MCF 10A (cell line): ENCODE measurements at regions not wholly inside any gene's neighbourhood (a gene's known extent, or its start where the extent isn't known, plus 50 kb on each side); places are given as distances from the start of the nearest gene placed in this dataset.

Experiments
- BruUV-seq: library from RNA; stranded (reverse); fragments of 400-500 nt; replicated peaks from 2 replicates; lab custom pipeline; 2021; lab: Mats Ljungman, UMichigan
- CTCF ChIA-PET: fragments of 300-600 bp; sonication (Branson Sonifier 250); formaldehyde crosslinking; extraction: SDS; loops from one replicate; lab custom pipeline; 2021; ENCODE audit warnings: antibody characterized with exemption, inconsistent platforms; lab: Yijun Ruan, JAX
- POLR2A ChIA-PET: fragments of 300-600, 350-650 bp; sonication (Branson Sonifier 250); formaldehyde crosslinking; extraction: SDS; loops from one replicate; lab custom pipeline; 2020; ENCODE audit warnings: antibody characterized with exemption, inconsistent platforms; lab: Yijun Ruan, JAX
- DNase-seq: peaks from one replicate; pipeline ENCODE4 v3.0.0-alpha.2; 2018; ENCODE audit not compliant: unreplicated experiment
- H3K27ac Mint-ChIP-seq: one replicate; pipeline ENCODE4 v1.8.0; 2022; ENCODE audit warnings: mild to moderate bottlenecking, low read depth, mixed read lengths; ENCODE audit not compliant: unreplicated experiment
- H3K27me3 Mint-ChIP-seq: one replicate; pipeline ENCODE4 v1.8.0; 2022; ENCODE audit warnings: mixed read lengths; ENCODE audit not compliant: insufficient read depth, unreplicated experiment
- H3K36me3 Mint-ChIP-seq: one replicate; pipeline ENCODE4 v1.8.0; 2022; ENCODE audit warnings: mild to moderate bottlenecking, moderate library complexity, mixed read lengths; ENCODE audit not compliant: insufficient read depth, unreplicated experiment
- H3K4me1 Mint-ChIP-seq: one replicate; pipeline ENCODE4 v1.8.0; 2022; ENCODE audit warnings: mixed read lengths; ENCODE audit not compliant: insufficient read depth, unreplicated experiment
- H3K4me3 Mint-ChIP-seq: one replicate; pipeline ENCODE4 v1.8.0; 2022; ENCODE audit warnings: mild to moderate bottlenecking, moderate library complexity, mixed read lengths; ENCODE audit not compliant: unreplicated experiment
- H3K9me3 Mint-ChIP-seq: one replicate; pipeline ENCODE4 v1.8.0; 2022; ENCODE audit warnings: mixed read lengths; ENCODE audit not compliant: unreplicated experiment
- intact Hi-C: fragments of 100-400 bp; cut with micrococcal nuclease; formaldehyde crosslinking; loops from 2 replicates; pipeline ENCODE4 v1.14.1; 2022
- TF ChIP-seq, protein P1 (sequence below): fragments of 200-600 bp; IDR thresholded peaks from one replicate; pipeline ENCODE4 v1.8.0; 2022; ENCODE audit warnings: antibody characterized with exemption, mild to moderate bottlenecking; ENCODE audit not compliant: unreplicated experiment

DNA sequence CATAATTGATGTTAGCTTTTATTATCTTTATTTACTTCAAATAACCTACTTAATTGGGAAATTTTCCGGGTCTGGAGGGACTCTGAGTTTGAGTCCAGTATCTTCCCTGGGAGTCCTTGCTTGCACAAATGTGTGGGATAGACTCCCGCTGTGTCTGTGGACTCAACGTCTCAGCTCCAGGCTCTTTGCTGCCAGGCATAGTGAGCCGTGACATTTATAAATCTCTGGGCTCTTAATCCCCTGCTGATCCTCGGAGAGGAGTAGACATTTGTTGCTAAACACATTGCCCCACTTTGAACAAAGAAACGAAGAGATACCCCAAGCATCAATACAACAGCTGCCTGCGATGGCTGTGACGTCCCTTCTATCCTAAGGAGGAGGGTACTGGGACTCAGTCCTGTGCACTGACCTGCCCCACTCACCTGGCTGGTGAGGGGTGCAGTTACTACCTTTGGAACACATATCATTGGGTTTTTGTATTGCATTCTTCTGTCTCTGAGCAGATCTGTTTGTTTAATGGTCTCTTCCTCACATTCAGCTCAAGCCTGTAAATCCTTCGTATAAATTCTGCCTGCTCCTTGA, 316.9 kb downstream of the HAPSTR1 start:
- BruUV-seq: no TSS peak
- CTCF ChIA-PET: interaction anchor here (0.6 kb wide), 1 partner anchor 932 kb away, joined by 3 read pairs; no protein-coding TSS in a partner anchor
- DNase-seq: no peak
- Mint-ChIP-seq H3K27ac (no peak overlapping the region), H3K27me3 (no peaks in the 10 kb centered on the region), H3K4me1 (no peaks in the 10 kb centered on the region), H3K36me3 (no peaks in the 10 kb centered on the region), H3K4me3 (no peak overlapping the region), H3K9me3 (peaks cover 30% of the 10 kb centered on the region)
- intact Hi-C loops: no loop called here
- POLR2A ChIA-PET: no interaction called here
- TF ChIP-seq, protein P1, sequence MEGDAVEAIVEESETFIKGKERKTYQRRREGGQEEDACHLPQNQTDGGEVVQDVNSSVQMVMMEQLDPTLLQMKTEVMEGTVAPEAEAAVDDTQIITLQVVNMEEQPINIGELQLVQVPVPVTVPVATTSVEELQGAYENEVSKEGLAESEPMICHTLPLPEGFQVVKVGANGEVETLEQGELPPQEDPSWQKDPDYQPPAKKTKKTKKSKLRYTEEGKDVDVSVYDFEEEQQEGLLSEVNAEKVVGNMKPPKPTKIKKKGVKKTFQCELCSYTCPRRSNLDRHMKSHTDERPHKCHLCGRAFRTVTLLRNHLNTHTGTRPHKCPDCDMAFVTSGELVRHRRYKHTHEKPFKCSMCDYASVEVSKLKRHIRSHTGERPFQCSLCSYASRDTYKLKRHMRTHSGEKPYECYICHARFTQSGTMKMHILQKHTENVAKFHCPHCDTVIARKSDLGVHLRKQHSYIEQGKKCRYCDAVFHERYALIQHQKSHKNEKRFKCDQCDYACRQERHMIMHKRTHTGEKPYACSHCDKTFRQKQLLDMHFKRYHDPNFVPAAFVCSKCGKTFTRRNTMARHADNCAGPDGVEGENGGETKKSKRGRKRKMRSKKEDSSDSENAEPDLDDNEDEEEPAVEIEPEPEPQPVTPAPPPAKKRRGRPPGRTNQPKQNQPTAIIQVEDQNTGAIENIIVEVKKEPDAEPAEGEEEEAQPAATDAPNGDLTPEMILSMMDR: no peak

DNA sequence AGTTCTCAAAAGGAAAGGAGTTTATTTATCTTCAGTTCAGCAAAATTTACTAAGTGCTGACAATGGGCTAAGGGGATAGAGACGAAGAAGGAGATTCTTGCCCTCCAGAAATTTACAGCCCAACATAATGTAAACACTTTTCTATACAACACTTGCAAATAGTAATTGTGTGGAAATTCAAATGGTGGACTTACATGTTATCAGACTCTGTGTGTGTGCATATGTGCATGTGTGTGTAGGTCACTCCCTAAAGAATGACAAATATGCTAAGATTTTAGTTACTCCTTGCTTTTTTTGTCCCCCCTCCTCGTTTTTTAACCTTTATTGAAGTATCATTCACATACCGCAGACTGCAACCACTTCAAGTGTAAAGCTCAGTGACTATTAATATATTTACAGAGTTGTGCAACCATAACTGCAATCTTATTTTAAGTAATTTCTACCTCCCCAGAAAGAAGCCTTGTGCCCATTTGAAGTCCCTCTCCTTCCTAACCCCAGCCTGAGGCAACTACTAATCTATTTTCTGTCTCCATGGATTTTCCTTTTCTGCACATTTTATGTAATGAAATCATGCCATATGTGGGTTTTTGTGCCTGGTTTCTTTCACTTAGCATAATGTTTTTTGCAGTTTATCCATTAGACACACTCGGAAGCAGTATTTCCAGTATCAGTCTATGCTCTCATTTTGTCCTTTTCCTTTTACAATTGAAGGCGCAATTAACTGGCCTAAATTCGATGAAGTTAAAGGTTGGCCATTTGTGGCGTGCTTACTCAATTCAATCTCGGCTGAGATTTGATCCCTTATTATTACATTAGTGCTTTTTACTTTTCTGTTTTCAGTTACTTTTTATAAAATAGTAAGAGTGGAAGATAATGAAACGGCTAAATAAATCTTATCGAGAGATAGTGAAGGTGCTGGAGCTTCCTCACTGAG, 318.4 kb downstream of the HAPSTR1 start:
- POLR2A ChIA-PET: no interaction called here
- H3K27me3 Mint-ChIP-seq: no peaks in the 10 kb centered on the region
- no TSS peak for BruUV-seq

DNA sequence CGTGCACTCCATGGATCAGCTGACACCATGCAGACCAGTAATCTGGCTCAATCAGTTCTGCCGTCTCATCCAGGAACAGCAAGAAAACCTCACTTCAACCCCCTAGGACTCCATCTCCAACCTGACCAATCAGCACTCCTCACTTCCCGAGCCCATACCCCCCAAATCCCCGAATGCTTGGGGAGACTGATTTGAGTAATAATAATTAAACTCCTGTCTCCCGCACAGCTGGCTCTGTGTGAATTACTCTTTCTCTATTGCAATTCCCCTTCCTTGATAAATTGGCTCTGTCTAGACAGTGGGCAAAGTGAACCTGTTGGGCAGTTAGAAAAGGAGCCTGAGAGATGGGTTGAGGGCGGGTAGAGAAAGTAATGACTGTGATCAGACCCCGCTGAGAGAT, 320.0 kb downstream of the HAPSTR1 start:
- POLR2A ChIA-PET: no interaction called here
- BruUV-seq: no TSS peak
- no peak for DNase-seq
- CTCF ChIA-PET: no interaction called here
- TF ChIP-seq, protein P1: no peak
- H3K4me1 Mint-ChIP-seq: no peaks in the 10 kb centered on the region
- no peaks in the 10 kb centered on the region for H3K36me3 Mint-ChIP-seq
- intact Hi-C loops: no loop called here
- no peak overlapping the region for H3K4me3 Mint-ChIP-seq
- H3K9me3 Mint-ChIP-seq: peaks cover 26% of the 10 kb centered on the region
- no peak overlapping the region for H3K27ac Mint-ChIP-seq
- H3K27me3 Mint-ChIP-seq: no peaks in the 10 kb centered on the region

More for the DNA sequence above, 318.4 kb downstream of the HAPSTR1 start:
- no peaks in the 10 kb centered on the region for H3K36me3 Mint-ChIP-seq
- no peak overlapping the region for H3K4me3 Mint-ChIP-seq
- H3K9me3 Mint-ChIP-seq: peaks cover 28% of the 10 kb centered on the region
- no peak overlapping the region for H3K27ac Mint-ChIP-seq
- H3K4me1 Mint-ChIP-seq: no peaks in the 10 kb centered on the region
- DNase-seq: no peak
- TF ChIP-seq, protein P1: no peak
- CTCF ChIA-PET: no interaction called here
- intact Hi-C loops: no loop called here
